ENCODE measurements at regions not wholly inside any gene's neighbourhood (a gene's known extent, or its start where the extent isn't known, plus 50 kb on each side); places are given as distances from the start of the nearest gene placed in this dataset.

DNA sequence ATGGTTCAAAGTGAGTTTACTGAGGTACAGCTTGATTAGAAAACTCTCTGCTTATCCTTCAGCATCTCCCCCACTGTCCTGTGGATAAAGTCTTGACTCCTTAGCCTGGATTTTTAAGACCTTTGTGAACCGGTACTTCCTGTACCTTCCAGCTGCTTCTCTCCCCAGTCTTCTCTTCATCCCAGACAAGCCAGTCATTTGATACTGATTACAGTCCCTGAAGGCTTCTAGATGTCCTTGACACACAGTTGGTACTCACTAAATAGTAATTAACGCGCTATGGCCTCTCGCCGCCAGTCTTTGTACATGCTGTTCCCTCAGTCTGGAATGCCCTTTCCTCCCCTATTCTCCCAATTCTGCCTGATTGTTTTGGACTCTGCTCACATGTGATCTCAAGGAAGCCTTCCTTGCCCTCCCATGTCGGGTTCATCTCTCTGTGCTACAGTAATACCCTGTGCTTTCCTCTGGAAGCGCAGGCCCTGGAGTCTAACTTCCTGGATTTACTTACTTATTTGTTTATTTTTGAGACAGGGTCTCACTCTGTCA, 50.6 kb upstream of the PTGR2 start:
- TF ChIP-seq, protein P1, sequence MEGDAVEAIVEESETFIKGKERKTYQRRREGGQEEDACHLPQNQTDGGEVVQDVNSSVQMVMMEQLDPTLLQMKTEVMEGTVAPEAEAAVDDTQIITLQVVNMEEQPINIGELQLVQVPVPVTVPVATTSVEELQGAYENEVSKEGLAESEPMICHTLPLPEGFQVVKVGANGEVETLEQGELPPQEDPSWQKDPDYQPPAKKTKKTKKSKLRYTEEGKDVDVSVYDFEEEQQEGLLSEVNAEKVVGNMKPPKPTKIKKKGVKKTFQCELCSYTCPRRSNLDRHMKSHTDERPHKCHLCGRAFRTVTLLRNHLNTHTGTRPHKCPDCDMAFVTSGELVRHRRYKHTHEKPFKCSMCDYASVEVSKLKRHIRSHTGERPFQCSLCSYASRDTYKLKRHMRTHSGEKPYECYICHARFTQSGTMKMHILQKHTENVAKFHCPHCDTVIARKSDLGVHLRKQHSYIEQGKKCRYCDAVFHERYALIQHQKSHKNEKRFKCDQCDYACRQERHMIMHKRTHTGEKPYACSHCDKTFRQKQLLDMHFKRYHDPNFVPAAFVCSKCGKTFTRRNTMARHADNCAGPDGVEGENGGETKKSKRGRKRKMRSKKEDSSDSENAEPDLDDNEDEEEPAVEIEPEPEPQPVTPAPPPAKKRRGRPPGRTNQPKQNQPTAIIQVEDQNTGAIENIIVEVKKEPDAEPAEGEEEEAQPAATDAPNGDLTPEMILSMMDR (IDR thresholded peaks at IDR 0.05; ENCODE audit: low read length, missing control alignments) = no peak
- DNase-seq (ENCODE audit: low read depth) = no peak
- H3K4me3 ChIP-seq (replicated peaks; ENCODE audit: low read depth, low read length) = no peak overlapping the region

DNA sequence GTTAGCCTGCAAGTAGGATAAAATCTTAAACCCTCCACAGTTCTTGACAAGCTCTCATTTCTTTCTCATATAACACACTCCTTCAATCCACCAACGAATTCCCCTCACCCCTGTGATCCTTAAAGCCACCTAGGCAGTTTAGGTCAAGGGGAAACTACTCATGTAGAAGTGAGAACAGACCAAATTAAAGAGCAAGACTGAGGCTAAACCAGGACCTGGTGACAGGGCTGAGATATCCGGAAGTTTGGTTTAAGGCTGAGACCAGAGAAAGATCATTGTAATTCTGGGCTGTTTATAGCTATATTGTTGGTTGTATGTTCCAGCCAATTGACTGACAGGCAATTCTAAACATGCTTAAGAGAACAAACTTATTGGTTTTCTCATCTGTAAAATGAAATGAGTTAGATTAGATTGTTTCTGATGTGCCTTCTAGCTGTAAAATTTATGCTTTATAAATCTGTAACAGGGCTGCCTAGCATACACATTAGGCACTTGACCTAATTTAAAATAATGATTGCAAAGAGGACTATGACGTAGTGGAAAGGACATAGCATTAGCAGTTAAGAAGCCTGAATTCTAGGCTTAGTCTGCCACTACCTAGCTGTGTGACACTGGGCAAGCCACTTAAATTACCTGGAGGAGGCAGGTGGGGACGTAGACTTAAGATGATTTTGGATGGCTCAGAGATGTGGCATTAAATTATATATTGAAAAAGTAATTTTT, 53.9 kb upstream of the PTGR2 start:
- H3K4me3 ChIP-seq (replicated peaks; ENCODE audit: low read depth, low read length) = no peak overlapping the region
- DNase-seq (ENCODE audit: low read depth) = no peak
- TF ChIP-seq, protein P1 (IDR thresholded peaks at IDR 0.05; ENCODE audit: low read length, missing control alignments) = no peak

DNA sequence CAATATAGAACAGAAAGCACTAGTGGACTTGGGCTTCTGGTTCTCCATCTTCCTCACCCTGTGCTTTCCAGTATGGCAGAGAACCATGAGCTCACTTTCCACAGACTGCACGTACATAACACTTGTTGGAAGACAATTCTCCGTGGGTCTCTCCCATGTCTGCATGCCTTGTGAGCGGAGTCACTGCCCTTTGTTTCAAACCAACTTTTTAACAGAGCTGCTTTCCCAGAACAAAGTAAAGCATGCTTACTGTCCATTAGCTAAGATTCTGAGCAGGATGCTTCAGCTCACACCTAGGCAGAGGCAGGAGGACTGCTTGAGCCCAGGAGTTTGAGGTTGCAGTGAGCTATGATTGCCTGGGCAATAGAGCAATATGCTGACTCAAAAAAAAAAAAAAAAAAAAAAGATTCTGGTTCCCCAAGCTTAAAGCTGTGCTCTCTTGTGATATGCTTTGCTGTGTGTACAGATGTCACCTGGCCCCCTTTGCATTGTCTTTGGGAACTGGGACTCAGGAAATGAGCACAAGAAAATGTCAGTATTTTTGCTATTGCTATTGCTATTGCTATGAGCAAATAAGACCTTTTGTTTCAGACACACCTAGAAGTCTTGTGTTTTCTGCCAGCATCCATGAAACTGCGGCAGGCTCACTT, 54.6 kb upstream of the PTGR2 start:
- no peak for DNase-seq (ENCODE audit: low read depth)
- no peak overlapping the region for H3K4me3 ChIP-seq (replicated peaks; ENCODE audit: low read depth, low read length)
- TF ChIP-seq, protein P1 (IDR thresholded peaks at IDR 0.05; ENCODE audit: low read length, missing control alignments) = no peak

DNA sequence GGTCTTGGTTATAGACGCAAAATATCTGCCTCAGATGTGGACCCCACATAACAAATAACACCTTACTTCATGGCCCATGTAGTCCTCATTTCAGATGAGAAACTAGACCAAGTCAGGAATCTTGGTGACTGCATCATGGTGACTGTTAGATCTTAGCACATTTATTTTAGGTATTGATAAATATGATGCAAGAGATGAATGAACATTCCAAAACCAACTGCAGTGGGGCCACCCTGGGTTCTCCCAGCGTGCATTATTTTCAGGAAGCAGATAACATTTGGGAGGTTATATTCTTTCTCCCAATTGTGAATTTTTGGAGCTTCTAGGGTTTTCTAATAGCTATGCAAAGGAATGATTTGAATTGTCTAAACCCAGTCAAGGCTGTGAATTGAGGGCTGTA, 55.2 kb upstream of the PTGR2 start:
- TF ChIP-seq, protein P1 (IDR thresholded peaks at IDR 0.05; ENCODE audit: low read length, missing control alignments) = no peak
- no peak overlapping the region for H3K4me3 ChIP-seq (replicated peaks; ENCODE audit: low read depth, low read length)
- no peak for DNase-seq (ENCODE audit: low read depth)

DNA sequence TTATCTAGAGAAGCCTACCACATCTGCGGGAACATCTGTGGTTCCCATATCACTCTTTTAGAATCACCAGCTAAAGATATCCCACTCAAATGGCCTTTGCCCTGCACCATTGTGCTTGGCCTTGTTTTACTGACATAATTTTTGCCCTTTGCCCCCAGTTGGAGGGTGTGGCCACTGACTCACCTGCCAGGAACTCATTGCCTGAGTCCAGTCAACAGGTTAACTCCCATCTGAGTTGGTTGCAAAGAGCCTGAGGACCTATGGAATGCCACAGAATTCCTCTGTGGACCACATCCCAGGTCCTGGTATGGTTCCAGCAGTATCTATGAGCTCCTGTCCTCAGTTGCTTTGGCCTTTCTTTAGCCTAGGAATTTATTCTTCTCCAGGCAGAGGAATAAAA, 55.7 kb upstream of the PTGR2 start:
- DNase-seq (ENCODE audit: low read depth) = no peak
- TF ChIP-seq, protein P1 (IDR thresholded peaks at IDR 0.05; ENCODE audit: low read length, missing control alignments) = no peak

DNA sequence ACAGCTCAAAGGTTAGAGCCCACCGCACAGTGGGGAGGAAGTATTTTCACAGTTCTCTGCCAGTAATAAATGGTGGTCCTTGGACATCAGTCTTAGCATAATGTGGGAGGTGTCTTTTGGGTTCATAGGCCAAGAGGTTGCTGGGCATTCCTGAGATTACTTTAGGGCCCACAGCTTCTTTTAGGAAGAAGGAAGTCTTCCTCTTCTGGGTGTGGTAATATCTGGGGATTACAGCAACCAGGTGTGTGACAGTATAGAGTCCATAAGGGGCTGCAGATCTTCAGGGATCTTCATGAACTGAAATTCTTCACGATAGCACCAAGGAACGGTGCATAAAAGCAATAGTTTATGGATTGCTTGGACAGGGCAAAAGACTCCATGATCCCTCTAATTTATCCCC, 56.2 kb upstream of the PTGR2 start:
- no peak overlapping the region for H3K4me3 ChIP-seq (replicated peaks; ENCODE audit: low read depth, low read length)
- TF ChIP-seq, protein P1 (IDR thresholded peaks at IDR 0.05; ENCODE audit: low read length, missing control alignments) = no peak
- no peak for DNase-seq (ENCODE audit: low read depth)

More for the DNA sequence above, 55.7 kb upstream of the PTGR2 start:
- no peak overlapping the region for H3K4me3 ChIP-seq (replicated peaks; ENCODE audit: low read depth, low read length)

All from fibroblast of pulmonary artery (primary cell).